Activated T-cell treated with anti-CD3 and anti-CD28 coated beads, Interleukin-2, amount 50 U/mL, for 24 hours (primary cell): ENCODE measurements at regions not wholly inside any gene's neighbourhood (a gene's known extent, or its start where the extent isn't known, plus 50 kb on each side); places are given as distances from the start of the nearest gene placed in this dataset.
A peak's percentile ranks its signal among the peaks of the same experiment; 100 is the strongest.

ENCODE experiments used
- DNase-seq: peaks from one replicate; pipeline ENCODE4 v3.0.0-alpha.2; 2020
- H3K27ac Mint-ChIP-seq: 2 replicates; pipeline ENCODE4 v1.8.0; 2020; ENCODE audit warnings: mild to moderate bottlenecking, mixed read lengths
- H3K27me3 Mint-ChIP-seq: 2 replicates; pipeline ENCODE4 v1.8.0; 2020; ENCODE audit warnings: mixed read lengths
- H3K36me3 Mint-ChIP-seq: 2 replicates; pipeline ENCODE4 v1.8.0; 2020; ENCODE audit warnings: low read depth, mixed read lengths
- H3K4me1 Mint-ChIP-seq: 2 replicates; pipeline ENCODE4 v1.8.0; 2020; ENCODE audit warnings: low read depth, mixed read lengths
- H3K4me3 Mint-ChIP-seq: 2 replicates; pipeline ENCODE4 v1.8.0; 2020; ENCODE audit warnings: mild to moderate bottlenecking, moderate library complexity, mixed read lengths
- H3K9me3 Mint-ChIP-seq: 2 replicates; pipeline ENCODE4 v1.8.0; 2020; ENCODE audit warnings: mixed read lengths

GRCh38 chr7:47647181-47647917, 65.4 kb upstream of the TNS3 start:
- no peak for DNase-seq
- Mint-ChIP-seq H3K27me3 (no peaks in the 10 kb centered on the region), H3K9me3 (peaks cover 6% of the 10 kb centered on the region), H3K4me3 (no peak overlapping the region), H3K4me1 (peaks cover 12% of the 10 kb centered on the region), H3K27ac (peak overlapping the region; percentile 15), H3K36me3 (no peaks in the 10 kb centered on the region)

GRCh38 chr7:47643716-47644400, 61.9 kb upstream of the TNS3 start:
- no peak for DNase-seq
- H3K27ac Mint-ChIP-seq: no peak overlapping the region
- H3K27me3 Mint-ChIP-seq: no peaks in the 10 kb centered on the region
- no peaks in the 10 kb centered on the region for H3K36me3 Mint-ChIP-seq
- H3K4me1 Mint-ChIP-seq: peaks cover 12% of the 10 kb centered on the region
- peaks cover 6% of the 10 kb centered on the region for H3K9me3 Mint-ChIP-seq
- H3K4me3 Mint-ChIP-seq: no peak overlapping the region

GRCh38 chr7:47640265-47640664, 58.4 kb upstream of the TNS3 start:
- DNase-seq: no peak
- peaks cover 6% of the 10 kb centered on the region for H3K9me3 Mint-ChIP-seq
- H3K27ac Mint-ChIP-seq: no peak overlapping the region
- no peak overlapping the region for H3K4me3 Mint-ChIP-seq
- no peaks in the 10 kb centered on the region for H3K27me3 Mint-ChIP-seq
- no peaks in the 10 kb centered on the region for H3K4me1 Mint-ChIP-seq
- no peaks in the 10 kb centered on the region for H3K36me3 Mint-ChIP-seq

GRCh38 chr7:47639495-47640110, 57.7 kb upstream of the TNS3 start:
- Mint-ChIP-seq H3K36me3 (no peaks in the 10 kb centered on the region), H3K27ac (no peak overlapping the region), H3K27me3 (no peaks in the 10 kb centered on the region), H3K4me3 (no peak overlapping the region), H3K9me3 (no peaks in the 10 kb centered on the region), H3K4me1 (no peaks in the 10 kb centered on the region)
- DNase-seq: no peak

- Mint-ChIP-seq H3K4me3 (no peak overlapping the region), H3K36me3 (no peaks in the 10 kb centered on the region), H3K9me3 (no peaks in the 10 kb centered on the region), H3K4me1 (no peaks in the 10 kb centered on the region), H3K27ac (no peak overlapping the region), H3K27me3 (no peaks in the 10 kb centered on the region)
- no peak for DNase-seq
Measured at GRCh38 chr7:47638679-47639315, 56.9 kb upstream of the TNS3 start.

- no peak for DNase-seq
- Mint-ChIP-seq H3K4me3 (no peak overlapping the region), H3K27ac (no peak overlapping the region), H3K9me3 (no peaks in the 10 kb centered on the region), H3K36me3 (no peaks in the 10 kb centered on the region), H3K4me1 (no peaks in the 10 kb centered on the region), H3K27me3 (no peaks in the 10 kb centered on the region)
Measured at GRCh38 chr7:47636433-47637175, 54.7 kb upstream of the TNS3 start.

- H3K36me3 Mint-ChIP-seq: no peaks in the 10 kb centered on the region
- no peaks in the 10 kb centered on the region for H3K4me1 Mint-ChIP-seq
- H3K27me3 Mint-ChIP-seq: no peaks in the 10 kb centered on the region
- no peak overlapping the region for H3K27ac Mint-ChIP-seq
- H3K9me3 Mint-ChIP-seq: no peaks in the 10 kb centered on the region
- DNase-seq: no peak
- H3K4me3 Mint-ChIP-seq: no peak overlapping the region
Measured at GRCh38 chr7:47636081-47636432, 54.1 kb upstream of the TNS3 start.

- H3K9me3 Mint-ChIP-seq: no peaks in the 10 kb centered on the region
- H3K4me3 Mint-ChIP-seq: no peak overlapping the region
- H3K27ac Mint-ChIP-seq: no peak overlapping the region
- H3K4me1 Mint-ChIP-seq: no peaks in the 10 kb centered on the region
- no peaks in the 10 kb centered on the region for H3K36me3 Mint-ChIP-seq
- no peak for DNase-seq
- H3K27me3 Mint-ChIP-seq: no peaks in the 10 kb centered on the region
Measured at GRCh38 chr7:47635091-47636080, 53.5 kb upstream of the TNS3 start.

GRCh38 chr7:47634273-47634672, 52.4 kb upstream of the TNS3 start:
- H3K4me1 Mint-ChIP-seq: no peaks in the 10 kb centered on the region
- no peak overlapping the region for H3K4me3 Mint-ChIP-seq
- no peaks in the 10 kb centered on the region for H3K27me3 Mint-ChIP-seq
- DNase-seq: no peak
- H3K27ac Mint-ChIP-seq: no peak overlapping the region
- H3K9me3 Mint-ChIP-seq: no peaks in the 10 kb centered on the region
- H3K36me3 Mint-ChIP-seq: no peaks in the 10 kb centered on the region

- no peak overlapping the region for H3K4me3 Mint-ChIP-seq
- no peak for DNase-seq
- no peak overlapping the region for H3K27ac Mint-ChIP-seq
- no peaks in the 10 kb centered on the region for H3K9me3 Mint-ChIP-seq
- no peaks in the 10 kb centered on the region for H3K4me1 Mint-ChIP-seq
- H3K36me3 Mint-ChIP-seq: no peaks in the 10 kb centered on the region
- H3K27me3 Mint-ChIP-seq: no peaks in the 10 kb centered on the region
Measured at GRCh38 chr7:47633134-47633533, 51.2 kb upstream of the TNS3 start.
